Occipital lobe (tissue), 1 donor: ENCODE measurements at regions not wholly inside any gene's neighbourhood (a gene's known extent, or its start where the extent isn't known, plus 50 kb on each side); places are given as distances from the start of the nearest gene placed in this dataset.

Source experiments
- DNase-seq: peaks from one replicate; lab custom pipeline; 2025; lab: John Stamatoyannopoulos, UW

DNA sequence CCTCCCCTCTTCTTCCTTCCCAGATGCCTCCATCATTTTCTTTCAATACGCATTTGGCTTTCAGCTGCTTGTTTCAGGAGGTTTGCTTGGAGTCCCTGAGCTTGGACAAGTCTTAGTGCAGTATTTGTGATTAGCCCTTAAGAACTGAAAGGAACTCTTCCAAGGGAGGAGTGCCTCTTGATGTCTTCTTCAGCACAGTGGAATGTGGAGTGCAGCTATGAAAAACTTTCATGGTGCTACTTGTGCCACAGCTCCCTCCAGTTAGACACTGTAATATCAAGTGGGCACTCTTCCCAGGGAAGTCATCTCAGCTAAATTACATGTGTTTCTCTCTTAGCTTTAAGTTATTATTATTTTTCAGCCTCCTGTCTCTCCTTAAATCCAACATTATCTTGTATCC is 173.1 kb downstream of the NECTIN3 start:
- no peak for DNase-seq

DNA sequence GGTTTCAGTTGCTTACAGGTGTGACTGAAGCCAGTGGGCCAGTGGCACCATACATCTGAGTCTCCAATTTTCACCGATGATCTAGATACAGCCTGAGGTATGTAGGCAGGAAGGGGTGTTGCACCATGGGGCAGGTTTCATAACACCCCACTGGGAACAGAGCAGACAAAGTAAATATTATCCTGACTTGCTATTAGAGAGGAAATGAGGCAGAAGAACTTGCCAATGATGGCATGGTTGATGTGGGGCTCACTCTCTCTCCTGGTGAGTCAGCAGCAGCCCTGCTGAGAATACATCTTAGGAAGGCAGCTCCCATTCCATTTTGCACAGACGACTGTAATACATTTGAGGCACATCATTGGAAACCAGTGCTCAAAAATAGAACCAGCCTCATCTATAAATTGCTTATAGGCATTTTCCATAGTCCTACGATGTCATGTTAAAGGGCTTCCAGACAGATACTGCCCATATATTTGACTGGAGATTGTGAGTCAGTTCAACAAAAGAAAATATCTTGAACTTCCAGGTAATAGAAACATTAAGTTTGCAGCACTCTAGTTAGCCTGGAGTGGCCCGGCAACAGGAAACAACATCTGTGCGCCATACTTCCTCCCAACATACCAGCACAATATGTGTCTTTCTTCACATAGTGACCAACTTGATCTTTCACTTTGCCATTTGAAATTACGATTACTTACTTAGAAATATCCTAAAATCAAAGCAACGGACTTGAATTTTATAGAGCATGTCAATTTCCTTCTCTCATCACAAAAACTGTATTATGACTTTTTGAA is 175.5 kb downstream of the NECTIN3 start:
- DNase-seq: no peak

DNA sequence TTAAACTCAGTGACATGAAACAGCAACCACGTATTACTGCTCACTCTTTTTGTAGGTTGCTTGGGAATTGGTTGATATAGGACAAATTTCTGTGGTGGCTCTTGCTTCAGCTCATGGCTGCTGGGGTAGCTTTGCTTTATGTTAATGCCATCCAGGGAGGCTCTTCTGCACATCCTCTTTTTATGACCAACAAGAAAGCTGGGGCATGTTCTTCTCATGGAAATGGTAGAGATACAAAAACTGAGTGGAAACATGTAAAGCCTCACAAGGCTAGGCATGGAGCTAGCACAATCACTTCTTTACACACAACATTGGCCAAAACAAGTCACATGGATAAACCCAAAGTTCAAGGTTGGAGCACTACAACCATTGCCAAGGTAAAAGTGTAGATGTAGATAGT is 176.8 kb downstream of the NECTIN3 start:
- DNase-seq: no peak

DNA sequence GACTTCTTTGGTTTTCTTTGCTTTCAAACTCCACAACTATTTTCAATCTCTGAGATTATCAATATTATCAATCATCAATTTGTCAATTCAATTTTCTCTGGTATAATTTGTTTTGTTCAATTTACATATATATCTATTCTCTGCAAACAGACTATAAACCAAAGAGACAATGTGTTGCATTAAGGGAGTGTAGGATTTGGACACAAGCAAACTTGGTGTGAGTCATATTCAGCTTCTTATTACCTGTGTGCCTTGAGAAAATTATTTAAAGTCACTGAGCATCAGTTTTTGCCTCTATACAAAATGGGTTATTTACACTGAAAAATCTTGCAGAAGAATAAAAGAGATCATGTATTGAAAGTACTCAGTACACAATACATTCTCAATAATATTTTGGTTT is 177.8 kb downstream of the NECTIN3 start:
- no peak for DNase-seq

DNA sequence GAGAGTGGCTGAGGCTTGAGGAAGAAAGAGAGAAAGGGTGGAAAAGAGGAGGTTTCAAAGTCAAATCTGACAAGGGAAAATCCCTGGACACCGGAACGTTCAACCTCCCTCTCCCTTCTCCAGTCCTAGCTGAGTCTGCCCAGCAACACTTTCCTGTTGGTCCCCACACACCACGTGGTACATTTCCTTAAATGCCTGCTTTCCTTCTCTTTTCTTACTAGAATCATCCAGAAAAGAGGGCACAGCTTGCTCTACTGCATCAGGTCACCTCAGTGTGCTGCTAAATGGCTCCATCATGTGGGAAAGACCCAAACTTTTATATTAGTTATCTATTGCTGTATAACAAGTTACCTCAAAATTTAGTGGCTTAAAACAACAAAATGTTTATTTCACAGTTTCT is 181.2 kb downstream of the NECTIN3 start:
- no peak for DNase-seq

DNA sequence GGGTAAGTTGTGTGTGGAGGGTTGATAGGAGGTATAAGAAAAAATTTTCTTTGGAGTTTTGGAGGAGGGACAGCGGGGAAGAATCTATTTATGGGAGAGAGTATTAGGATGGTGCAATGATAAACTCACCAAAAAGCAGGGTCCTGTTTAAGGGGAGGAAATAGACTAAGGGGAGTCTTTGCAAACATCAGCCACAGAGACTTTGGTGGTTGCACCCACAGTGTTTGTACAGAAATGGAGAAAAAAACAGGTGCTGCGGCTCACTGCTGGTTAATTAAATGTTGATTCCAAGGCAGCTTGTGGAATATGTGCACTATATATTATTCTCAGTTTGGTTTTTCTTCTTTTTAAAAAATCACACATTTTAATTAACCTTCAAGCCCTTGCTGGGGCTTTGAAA is 182.1 kb downstream of the NECTIN3 start:
- no peak for DNase-seq

DNA sequence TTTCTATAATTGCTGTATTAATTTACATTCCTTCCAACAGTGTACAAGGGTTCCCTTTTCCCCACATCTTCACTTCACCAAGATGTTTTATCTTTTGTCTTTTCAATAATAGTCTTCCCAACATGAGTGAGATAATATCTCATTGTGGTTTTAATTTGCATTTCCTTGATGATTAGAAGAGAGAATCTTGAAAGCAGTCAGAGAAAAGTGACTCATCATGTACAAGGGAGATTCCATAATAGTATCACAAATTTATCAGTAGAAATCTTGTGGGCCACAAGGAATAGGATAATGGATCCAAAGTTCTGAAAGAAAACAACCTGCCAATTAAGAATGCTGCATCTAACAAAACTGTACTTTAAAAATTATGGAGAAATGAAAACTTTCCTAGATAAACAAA is 189.3 kb downstream of the NECTIN3 start:
- DNase-seq: no peak

DNA sequence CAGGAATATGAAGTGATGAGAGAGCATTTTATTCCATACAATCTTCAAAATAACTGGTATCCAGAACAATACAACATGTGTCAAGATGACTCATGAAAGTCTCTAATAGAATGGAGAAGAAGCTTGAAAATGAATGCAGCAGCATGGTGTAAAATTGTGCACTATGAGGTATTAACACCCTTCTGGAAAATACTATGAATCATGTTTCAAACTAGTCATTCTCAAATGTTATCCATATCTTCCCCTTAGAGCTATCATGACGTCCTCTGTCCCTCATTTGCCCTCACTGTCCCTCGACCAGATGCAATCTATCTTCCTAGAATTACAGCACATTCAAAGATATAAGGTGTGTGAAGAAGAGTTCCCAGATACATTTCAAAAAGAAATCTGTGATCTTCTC is 198.2 kb downstream of the NECTIN3 start:
- no peak for DNase-seq

DNA sequence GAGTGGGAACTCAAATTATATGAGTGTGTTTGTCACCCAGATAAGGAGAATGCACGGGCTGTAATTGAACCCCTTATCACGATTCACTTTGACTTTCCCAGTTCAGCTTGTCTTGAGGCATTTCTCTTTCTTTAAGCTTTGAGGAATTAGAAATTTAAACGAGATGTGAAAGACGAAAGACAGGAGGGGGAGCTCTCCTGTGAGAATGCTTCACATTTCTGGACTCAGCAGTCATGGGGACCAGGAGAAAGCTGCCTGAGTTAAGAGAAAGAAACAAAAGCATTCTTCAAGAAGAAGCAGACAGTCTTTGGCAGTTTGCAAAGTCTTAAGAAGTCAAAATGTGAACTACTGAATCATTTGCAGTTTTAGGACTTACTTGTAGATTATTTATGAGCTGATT is 205.6 kb downstream of the NECTIN3 start:
- DNase-seq: no peak

DNA sequence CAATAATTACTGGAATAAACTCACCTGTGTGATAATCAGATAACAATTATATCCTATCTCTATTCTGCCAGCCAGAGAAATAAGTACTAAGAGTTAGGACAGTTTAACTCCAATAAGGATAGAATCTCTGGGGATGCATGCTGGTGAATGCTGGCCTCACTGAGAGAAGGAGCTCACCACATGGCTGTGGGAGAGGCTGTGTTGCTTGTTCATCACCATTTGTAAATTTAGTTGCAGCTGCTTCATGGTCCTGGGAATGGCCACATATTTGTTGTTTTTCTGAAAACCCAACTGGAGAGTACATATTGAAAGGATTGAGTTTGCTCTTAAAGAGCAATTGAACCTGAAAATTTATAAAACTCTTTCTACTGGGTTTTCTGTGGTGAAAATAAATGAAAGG is 207.3 kb downstream of the NECTIN3 start:
- no peak for DNase-seq

DNA sequence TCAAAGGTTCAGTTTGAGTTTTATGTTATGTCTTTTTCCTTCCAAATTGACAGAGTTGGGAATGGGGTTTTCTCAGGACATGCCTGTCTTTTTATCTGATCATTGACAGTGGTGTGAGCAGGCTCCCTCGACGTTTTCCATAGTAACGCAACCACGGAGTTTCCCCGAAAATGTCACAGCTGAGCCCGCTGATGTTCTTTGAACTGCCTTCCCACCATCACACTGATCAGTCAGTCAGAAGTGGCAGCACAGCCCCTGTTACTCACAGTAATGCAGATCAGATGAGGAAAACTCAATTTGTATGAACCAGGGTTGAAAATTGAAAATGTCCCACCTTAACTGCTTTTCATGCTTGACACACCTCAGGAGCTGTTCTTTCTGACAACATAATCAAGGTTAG is 210.4 kb downstream of the NECTIN3 start:
- no peak for DNase-seq

DNA sequence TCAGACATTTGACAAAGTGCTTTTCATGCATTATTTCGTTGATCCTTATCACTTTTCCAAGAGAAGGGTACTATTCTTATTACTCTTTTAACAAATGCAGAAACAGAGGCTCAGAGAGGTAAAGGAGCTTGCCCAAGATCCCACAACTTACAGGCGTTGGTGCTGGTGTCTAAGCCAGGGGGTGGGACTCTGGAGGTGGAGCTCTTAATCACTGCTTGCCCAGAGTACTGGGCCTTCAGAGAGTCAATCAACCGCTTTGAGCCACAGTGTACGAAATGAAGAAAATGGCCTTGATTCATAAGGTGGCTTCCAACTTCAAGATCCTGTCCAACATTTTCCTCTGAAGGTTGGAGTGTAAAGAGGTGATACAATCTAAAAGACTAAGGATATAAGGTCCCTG is 211.5 kb downstream of the NECTIN3 start:
- DNase-seq: no peak

DNA sequence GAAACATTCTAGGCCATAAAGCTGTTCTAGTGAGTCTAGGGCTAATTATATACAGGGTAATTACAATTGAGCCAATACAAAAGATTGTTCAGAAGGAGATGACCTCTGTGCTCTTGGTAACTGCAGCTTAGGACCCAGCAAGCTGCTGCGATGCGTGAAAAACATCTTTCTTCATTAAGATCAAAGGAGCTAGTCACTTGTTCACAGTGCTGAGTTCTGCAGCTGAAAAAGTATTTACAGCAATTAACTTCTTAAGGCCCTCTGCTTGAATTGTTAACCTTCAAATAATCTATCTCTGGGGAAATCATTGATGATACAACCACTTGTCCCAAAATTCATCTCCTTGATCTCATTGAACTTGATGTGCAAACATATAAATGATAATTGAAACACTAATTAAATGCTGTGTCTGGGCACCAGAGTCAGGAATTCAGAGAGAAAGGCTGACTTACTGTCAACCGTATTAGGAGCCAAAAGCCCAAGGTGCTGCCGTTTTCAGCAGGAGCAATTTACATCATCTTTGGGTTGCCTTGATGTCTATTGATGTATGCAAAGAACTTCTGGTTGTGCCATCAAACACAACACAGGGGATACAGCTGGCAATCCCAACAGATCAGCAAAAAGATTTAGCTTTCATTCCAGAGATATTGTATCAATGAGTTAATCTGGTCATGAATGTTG is 213.0 kb downstream of the NECTIN3 start:
- DNase-seq: no peak

DNA sequence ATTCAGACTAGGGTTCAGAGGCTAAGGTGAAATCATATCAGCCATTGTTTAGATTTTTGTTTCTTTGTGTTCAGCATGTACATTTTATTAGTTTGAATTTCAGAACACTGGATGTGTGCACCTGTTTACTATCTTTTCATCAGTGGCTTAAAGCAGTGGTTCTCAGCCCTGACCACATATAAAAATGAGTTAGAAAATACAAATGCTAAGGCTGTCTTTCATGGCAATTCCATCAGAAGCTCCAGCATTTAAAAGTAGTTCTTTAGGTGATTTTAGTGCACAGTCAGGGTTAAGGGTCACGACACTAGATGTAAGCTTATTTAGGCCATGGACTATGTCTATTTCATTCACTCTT is 213.5 kb downstream of the NECTIN3 start:
- no peak for DNase-seq

DNA sequence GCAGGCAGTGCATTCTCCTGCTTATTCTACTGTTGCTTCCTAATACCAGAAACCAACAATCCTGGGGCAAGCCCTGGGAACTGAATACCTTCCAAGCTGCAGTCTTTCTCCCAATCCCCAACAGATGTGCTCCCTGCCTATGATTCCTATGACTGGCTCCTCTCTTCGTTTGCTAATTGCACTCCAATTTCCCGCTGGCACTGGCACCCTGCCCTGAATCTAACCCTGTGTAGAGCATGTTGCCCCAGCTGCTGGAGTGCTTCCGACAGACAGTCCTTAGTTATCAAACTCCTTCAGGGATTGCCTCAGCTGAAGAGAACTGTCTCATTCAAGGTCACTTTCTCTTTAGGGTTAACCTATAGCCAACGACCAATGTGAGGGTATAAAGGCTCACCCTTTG is 214.1 kb downstream of the NECTIN3 start:
- DNase-seq: no peak

DNA sequence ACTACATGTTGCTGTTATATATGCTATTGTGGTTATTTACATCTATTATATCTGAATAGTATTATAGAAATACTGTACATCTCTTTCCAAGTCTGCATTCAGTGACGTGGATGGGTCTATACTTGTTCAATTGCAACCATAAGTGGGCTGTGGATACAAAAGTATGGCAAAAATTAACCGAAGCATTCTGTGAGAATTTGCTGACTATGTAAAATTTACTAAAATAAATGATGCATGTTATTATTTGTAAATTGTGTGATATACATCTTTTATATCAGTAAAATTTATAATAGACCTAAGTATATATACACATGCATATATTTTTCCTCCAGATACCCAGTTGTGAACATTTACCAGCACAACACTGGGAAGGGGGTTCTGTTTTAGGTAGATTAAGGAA is 215.1 kb downstream of the NECTIN3 start:
- no peak for DNase-seq

DNA sequence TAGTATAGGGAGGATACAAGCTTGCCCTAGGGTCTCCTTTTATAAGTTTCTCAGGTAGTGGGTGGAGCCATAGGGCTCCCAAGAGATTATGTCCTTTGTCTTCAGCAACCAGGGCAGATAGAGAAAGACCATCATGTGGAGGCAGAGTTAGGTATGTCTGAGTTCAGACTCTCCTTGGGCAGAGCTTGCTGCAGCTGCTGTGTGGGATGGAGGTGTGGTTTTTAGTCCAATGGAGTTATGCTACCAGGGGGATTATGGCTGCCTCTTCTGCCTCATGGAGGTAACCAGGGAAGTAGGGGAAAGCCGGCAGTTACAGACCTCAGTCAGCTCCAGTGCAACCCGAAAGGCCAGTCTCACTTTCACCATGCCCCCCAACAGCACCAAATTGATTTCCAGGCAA is 220.5 kb downstream of the NECTIN3 start:
- no peak for DNase-seq

DNA sequence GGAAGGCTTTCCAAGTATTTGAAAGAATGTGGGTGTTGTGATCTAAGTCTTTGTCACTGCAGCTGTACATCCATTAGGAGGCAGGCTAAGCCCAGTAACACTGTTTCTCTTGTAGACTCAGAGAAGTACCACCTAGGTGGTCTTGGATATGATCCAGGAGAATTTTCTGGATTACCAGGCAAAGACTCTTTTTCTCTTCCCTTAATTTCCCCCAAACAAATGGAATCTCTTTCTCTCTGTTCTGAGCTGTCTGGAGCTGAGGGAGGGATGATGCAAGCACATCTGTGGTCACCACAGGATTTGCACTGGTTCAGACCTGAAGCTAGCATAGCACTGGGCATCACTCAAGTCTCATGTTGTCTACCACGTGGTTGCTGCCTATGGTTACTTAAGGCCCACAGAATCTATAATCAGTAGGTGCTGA is 227.6 kb downstream of the NECTIN3 start:
- DNase-seq: no peak

DNA sequence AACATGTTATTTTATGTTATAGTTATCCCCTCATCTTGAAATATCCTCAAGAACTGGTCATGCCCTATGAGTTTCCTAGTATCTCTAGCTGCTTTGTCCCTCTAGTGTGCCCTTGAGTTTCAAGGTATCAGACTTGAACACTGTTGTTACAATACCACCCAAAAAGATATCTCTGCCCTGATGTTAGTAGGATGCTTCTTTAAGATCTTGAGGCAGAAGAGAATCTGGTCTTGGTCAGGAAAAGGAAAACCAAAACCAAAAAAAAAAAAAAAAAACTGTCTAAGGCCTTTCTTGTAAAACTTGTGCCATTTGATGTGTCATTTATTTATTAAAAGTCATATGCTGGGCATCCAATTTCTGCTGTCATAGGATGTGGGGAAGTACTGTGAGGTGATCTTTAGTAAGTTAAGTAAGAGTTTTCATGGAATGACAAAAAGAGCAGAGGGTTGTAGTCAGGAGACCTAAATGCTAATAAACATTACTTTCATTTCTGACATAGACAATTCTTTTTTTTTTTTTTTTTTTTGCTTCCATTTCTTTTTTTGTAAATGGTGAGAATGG is 229.7 kb downstream of the NECTIN3 start:
- no peak for DNase-seq

DNA sequence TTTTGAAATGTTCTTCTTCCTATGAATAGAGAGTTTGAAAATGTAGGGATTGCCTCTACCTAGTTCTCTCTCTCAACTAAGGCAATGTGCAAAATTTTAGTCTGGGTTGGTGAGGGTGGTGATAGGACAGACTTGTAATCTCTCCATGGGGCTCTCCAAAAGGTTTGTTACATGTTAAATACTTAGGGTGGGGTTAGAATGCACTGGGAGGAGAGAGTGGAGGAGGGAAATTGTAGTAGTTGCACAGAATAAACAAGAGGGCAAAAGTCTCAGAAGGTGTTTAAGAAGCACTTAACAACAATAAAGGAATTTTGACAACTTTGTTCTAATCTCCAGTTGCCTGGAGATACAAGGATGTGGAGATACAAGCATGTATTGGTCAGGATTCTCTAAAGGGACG is 230.4 kb downstream of the NECTIN3 start:
- no peak for DNase-seq

DNA sequence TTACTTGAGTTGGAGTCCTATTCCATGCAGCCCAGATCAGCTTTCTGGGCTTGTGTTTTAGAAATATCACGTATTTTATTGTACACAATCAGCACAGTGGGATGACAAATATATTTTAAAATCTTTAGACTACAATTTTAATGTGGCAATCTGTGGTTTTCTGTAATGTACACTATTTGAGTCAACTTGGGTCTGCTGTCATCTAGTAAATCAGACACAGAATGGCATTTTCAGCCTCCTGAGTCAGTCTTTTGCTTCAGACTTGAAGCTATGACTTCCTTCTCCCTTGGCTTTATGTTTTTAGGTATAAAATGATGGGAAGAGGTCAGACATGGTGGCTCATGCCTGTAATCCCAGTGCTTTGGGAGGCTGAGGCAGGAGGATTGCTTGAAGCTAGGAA is 232.1 kb downstream of the NECTIN3 start:
- no peak for DNase-seq

DNA sequence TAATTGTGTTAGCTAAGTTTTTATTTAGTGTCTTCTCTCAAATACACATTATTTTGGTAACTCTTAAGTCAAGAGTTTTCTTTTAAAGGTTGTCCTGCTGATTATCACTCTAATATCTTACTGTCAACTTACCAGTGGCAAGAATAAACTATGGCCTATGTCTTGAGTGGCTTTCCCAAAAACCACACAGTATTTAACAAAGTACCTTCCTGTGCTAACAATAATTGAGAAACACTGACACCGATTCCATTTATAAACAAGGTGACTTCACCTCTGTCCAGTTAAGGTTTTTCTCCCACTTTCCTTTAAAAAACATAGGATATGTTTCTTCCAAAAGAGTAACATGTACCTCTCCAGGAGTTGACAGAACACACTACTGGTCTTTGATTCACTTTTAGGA is 234.3 kb upstream of the CD96 start:
- no peak for DNase-seq

DNA sequence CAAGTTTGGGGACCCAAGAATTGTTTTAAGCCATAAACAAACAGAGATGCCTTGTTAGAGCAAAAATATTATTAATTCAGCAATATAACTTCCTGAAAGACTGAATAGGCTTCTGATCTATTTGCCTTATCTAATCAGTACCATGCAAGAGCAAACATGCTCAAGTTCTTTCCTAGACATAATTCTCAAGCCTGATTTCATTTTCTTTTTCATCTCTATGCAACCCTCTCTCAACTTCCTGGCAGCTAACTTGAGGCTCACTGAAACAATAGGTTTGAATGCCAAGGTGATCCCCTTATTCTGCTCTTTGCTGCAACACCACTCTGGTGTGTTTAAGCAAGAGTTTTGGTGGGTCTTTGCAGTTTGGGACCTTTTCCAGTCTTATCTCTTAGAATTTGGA is 230.9 kb upstream of the CD96 start:
- no peak for DNase-seq
